ENCODE measurements at regions not wholly inside any gene's neighbourhood (a gene's known extent, or its start where the extent isn't known, plus 50 kb on each side); places are given as distances from the start of the nearest gene placed in this dataset.

DNA sequence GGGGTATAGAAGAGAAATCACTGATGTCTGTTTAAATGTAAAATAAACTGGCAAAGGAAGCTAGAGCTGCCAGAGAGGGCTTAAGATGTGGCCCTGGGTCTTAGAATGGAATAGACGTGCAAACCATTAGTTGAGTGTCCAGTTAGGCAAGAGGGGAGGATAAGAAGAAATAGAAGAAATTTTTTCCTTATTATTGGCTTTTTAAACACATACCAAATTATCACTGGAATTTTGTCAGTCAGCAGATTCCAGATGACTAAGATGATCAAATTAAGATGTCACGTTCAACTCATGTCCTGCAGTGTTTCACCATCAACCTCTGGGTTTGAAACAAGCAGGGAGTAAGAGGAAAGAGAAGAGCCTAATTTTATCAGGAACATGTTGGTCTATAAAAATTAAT is 71.6 kb upstream of the C1orf21 start:
- Histone ChIP-seq H4K20me1 (ENCODE audit: control insufficient read depth, insufficient read depth) (no peaks in the 10 kb centered on the region), H3K9ac (ENCODE audit: control insufficient read depth, insufficient read depth, low read length) (no peak overlapping the region), H3K27ac (ENCODE audit: control insufficient read depth, insufficient read depth) (no peak overlapping the region), H3K27me3 (replicated peaks in 1 of 2; ENCODE audit: control insufficient read depth in 2 of 2, insufficient read depth in 2 of 2, low read length in 1 of 2) (no peaks in the 10 kb centered on the region), H3K4me3 (no peak overlapping the region), H3K9me3 (replicated peaks; ENCODE audit: control insufficient read depth, insufficient read depth, low read length) (no peaks in the 10 kb centered on the region), H3K36me3 (ENCODE audit: control insufficient read depth in 2 of 2, insufficient read depth in 2 of 2, low read length in 1 of 2) (no peaks in the 10 kb centered on the region), H3K4me1 (ENCODE audit: control insufficient read depth, insufficient read depth, low read length) (no peaks in the 10 kb centered on the region), H3K4me2 (ENCODE audit: control insufficient read depth, insufficient read depth) (no peak overlapping the region), H3K79me2 (ENCODE audit: control insufficient read depth, insufficient read depth, low read length) (no peaks in the 10 kb centered on the region), H2AFZ (ENCODE audit: control insufficient read depth, low read depth, low read length) (no peak overlapping the region)
- ChIA-PET RAD21 (ENCODE audit: unreplicated experiment) (no interaction called here), SMC1A (ENCODE audit: uncharacterized antibody, unreplicated experiment) (no interaction called here), POLR2A (no interaction called here), CTCF (no interaction called here)
- 25% methylated on average over 2 of the region's 2 CpGs for WGBS (ENCODE audit: insufficient coverage, insufficient replicate concordance, low lambda C conversion rate, missing lambda C conversion rate)
- FAIRE-seq (no peak), ATAC-seq (no peak), DNase-seq (ENCODE audit: low read depth, low spot score) (no peak)
- intact Hi-C loops (cut with micrococcal nuclease; ENCODE audit: unreplicated experiment) = no loop called here
- BruUV-seq (replicated peaks) = no TSS peak
- in situ Hi-C loops (cut with MboI) = no loop called here
- TF ChIP-seq, protein P1, sequence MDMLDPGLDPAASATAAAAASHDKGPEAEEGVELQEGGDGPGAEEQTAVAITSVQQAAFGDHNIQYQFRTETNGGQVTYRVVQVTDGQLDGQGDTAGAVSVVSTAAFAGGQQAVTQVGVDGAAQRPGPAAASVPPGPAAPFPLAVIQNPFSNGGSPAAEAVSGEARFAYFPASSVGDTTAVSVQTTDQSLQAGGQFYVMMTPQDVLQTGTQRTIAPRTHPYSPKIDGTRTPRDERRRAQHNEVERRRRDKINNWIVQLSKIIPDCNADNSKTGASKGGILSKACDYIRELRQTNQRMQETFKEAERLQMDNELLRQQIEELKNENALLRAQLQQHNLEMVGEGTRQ (IDR thresholded peaks at IDR 0.05; ENCODE audit: borderline replicate concordance, low read depth, low read length) = no peak
- TF ChIP-seq SPI1 (IDR thresholded peaks at IDR 0.05; ENCODE audit: borderline replicate concordance, insufficient read depth, low read depth, low read length) (no peak), ASH2L (IDR thresholded peaks at IDR 0.05; ENCODE audit: borderline replicate concordance, low read depth) (no peak), FOXM1 (IDR thresholded peaks at IDR 0.05; ENCODE audit: low read depth, low read length) (no peak), JUND (IDR thresholded peaks at IDR 0.05; ENCODE audit: low read depth, low read length) (no peak), NFIC (IDR thresholded peaks at IDR 0.05; ENCODE audit: low read depth, low read length) (no peak), BACH1 (IDR thresholded peaks at IDR 0.05; ENCODE audit: borderline replicate concordance) (no peak), HDAC2 (IDR thresholded peaks at IDR 0.05) (no peak), RUNX3 (IDR thresholded peaks at IDR 0.05; ENCODE audit: low read length) (no peak), POLR2AphosphoS5 (IDR thresholded peaks at IDR 0.05; ENCODE audit: low read length) (no peak), IRF4 (IDR thresholded peaks at IDR 0.05; ENCODE audit: low read depth, low read length) (no peak), SIN3A (IDR thresholded peaks at IDR 0.05; ENCODE audit: low read depth, low read length) (no peak), BMI1 (IDR thresholded peaks at IDR 0.05; ENCODE audit: borderline replicate concordance) (no peak)
- TF ChIP-seq, protein P2, sequence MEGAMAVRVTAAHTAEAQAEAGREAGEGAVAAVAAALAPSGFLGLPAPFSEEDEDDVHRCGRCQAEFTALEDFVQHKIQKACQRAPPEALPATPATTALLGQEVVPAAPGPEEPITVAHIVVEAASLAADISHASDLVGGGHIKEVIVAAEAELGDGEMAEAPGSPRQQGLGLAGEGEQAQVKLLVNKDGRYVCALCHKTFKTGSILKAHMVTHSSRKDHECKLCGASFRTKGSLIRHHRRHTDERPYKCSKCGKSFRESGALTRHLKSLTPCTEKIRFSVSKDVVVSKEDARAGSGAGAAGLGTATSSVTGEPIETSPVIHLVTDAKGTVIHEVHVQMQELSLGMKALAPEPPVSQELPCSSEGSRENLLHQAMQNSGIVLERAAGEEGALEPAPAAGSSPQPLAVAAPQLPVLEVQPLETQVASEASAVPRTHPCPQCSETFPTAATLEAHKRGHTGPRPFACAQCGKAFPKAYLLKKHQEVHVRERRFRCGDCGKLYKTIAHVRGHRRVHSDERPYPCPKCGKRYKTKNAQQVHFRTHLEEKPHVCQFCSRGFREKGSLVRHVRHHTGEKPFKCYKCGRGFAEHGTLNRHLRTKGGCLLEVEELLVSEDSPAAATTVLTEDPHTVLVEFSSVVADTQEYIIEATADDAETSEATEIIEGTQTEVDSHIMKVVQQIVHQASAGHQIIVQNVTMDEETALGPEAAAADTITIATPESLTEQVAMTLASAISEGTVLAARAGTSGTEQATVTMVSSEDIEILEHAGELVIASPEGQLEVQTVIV (IDR thresholded peaks at IDR 0.05; ENCODE audit: borderline replicate concordance, partially characterized antibody) = no peak
- TF ChIP-seq, protein P3, sequence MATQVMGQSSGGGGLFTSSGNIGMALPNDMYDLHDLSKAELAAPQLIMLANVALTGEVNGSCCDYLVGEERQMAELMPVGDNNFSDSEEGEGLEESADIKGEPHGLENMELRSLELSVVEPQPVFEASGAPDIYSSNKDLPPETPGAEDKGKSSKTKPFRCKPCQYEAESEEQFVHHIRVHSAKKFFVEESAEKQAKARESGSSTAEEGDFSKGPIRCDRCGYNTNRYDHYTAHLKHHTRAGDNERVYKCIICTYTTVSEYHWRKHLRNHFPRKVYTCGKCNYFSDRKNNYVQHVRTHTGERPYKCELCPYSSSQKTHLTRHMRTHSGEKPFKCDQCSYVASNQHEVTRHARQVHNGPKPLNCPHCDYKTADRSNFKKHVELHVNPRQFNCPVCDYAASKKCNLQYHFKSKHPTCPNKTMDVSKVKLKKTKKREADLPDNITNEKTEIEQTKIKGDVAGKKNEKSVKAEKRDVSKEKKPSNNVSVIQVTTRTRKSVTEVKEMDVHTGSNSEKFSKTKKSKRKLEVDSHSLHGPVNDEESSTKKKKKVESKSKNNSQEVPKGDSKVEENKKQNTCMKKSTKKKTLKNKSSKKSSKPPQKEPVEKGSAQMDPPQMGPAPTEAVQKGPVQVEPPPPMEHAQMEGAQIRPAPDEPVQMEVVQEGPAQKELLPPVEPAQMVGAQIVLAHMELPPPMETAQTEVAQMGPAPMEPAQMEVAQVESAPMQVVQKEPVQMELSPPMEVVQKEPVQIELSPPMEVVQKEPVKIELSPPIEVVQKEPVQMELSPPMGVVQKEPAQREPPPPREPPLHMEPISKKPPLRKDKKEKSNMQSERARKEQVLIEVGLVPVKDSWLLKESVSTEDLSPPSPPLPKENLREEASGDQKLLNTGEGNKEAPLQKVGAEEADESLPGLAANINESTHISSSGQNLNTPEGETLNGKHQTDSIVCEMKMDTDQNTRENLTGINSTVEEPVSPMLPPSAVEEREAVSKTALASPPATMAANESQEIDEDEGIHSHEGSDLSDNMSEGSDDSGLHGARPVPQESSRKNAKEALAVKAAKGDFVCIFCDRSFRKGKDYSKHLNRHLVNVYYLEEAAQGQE (IDR thresholded peaks at IDR 0.05; ENCODE audit: low read depth, low read length) = no peak
- TF ChIP-seq, protein P4, sequence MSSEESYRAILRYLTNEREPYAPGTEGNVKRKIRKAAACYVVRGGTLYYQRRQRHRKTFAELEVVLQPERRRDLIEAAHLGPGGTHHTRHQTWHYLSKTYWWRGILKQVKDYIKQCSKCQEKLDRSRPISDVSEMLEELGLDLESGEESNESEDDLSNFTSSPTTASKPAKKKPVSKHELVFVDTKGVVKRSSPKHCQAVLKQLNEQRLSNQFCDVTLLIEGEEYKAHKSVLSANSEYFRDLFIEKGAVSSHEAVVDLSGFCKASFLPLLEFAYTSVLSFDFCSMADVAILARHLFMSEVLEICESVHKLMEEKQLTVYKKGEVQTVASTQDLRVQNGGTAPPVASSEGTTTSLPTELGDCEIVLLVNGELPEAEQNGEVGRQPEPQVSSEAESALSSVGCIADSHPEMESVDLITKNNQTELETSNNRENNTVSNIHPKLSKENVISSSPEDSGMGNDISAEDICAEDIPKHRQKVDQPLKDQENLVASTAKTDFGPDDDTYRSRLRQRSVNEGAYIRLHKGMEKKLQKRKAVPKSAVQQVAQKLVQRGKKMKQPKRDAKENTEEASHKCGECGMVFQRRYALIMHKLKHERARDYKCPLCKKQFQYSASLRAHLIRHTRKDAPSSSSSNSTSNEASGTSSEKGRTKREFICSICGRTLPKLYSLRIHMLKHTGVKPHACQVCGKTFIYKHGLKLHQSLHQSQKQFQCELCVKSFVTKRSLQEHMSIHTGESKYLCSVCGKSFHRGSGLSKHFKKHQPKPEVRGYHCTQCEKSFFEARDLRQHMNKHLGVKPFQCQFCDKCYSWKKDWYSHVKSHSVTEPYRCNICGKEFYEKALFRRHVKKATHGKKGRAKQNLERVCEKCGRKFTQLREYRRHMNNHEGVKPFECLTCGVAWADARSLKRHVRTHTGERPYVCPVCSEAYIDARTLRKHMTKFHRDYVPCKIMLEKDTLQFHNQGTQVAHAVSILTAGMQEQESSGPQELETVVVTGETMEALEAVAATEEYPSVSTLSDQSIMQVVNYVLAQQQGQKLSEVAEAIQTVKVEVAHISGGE (CRISPR knock-in tag; IDR thresholded peaks at IDR 0.05) = no peak

Measured in GM12878 (cell line).